Loucy (cell line): ENCODE measurements at regions not wholly inside any gene's neighbourhood (a gene's known extent, or its start where the extent isn't known, plus 50 kb on each side); places are given as distances from the start of the nearest gene placed in this dataset.

Source experiments
- H2AFZ ChIP-seq: fragments of 200-600 bp; sonication (generic); 2 replicates; pipeline ENCODE4 v1.6.0; 2016; ENCODE audit warnings: antibody characterized with exemption, mild to moderate bottlenecking, low read length, moderate library complexity
- H3F3A ChIP-seq: fragments of 200-600 bp; 2 replicates; pipeline ENCODE4 v1.6.0; 2016; ENCODE audit warnings: antibody characterized with exemption, low read depth, mild to moderate bottlenecking
- H3K27me3 ChIP-seq: fragments of 200-600 bp; sonication (generic); 2 replicates; pipeline ENCODE4 v1.6.1; 2014; ENCODE audit warnings: low read length, mild to moderate bottlenecking; ENCODE audit not compliant: insufficient read depth, poor library complexity, severe bottlenecking
- H3K36me3 ChIP-seq: fragments of 200-600 bp; sonication (generic); 2 replicates; pipeline ENCODE4 v1.6.1; 2016; ENCODE audit warnings: low read length; ENCODE audit not compliant: insufficient read depth
- H3K4me1 ChIP-seq: fragments of 200-600 bp; sonication (generic); 2 replicates; pipeline ENCODE4 v1.5.1; 2014; ENCODE audit warnings: low read length, mild to moderate bottlenecking; ENCODE audit not compliant: insufficient read depth, poor library complexity, severe bottlenecking
- H3K4me2 ChIP-seq: fragments of 200-600 bp; sonication (generic); 2 replicates; pipeline ENCODE4 v1.6.0; 2014; ENCODE audit warnings: antibody characterized with exemption, low read length, low read depth, mild to moderate bottlenecking; ENCODE audit not compliant: poor library complexity, severe bottlenecking
- H3K4me3 ChIP-seq: fragments of 200-600 bp; sonication (generic); 2 replicates; pipeline ENCODE4 v1.5.1; 2014; ENCODE audit warnings: low read length, mild to moderate bottlenecking, mixed read lengths; ENCODE audit not compliant: poor library complexity, severe bottlenecking
- H3K79me2 ChIP-seq: fragments of 200-600 bp; sonication (generic); 2 replicates; pipeline ENCODE4 v1.6.1; 2014; ENCODE audit warnings: low read length; ENCODE audit not compliant: insufficient read depth
- H3K9ac ChIP-seq: fragments of 200-600 bp; sonication (generic); 2 replicates; pipeline ENCODE4 v1.6.0; 2014; ENCODE audit warnings: mild to moderate bottlenecking, low read depth, low read length, moderate library complexity; ENCODE audit not compliant: poor library complexity, severe bottlenecking
- H3K9me2 ChIP-seq: fragments of 200-600 bp; sonication (generic); replicated peaks from 2 replicates; pipeline ENCODE4 v1.6.1; 2016; ENCODE audit warnings: low read depth, low read length, mixed read lengths
- H3K9me3 ChIP-seq: fragments of 200-600 bp; sonication (generic); 2 replicates; pipeline ENCODE4 v1.6.1; 2014; ENCODE audit warnings: mild to moderate bottlenecking, antibody characterized with exemption, low read length, low read depth; ENCODE audit not compliant: insufficient read depth
- H4K20me1 ChIP-seq: fragments of 200-600 bp; sonication (generic); 2 replicates; pipeline ENCODE4 v1.6.0; 2014; ENCODE audit warnings: antibody characterized with exemption, low read length, mild to moderate bottlenecking; ENCODE audit not compliant: insufficient read depth, poor library complexity, severe bottlenecking
- EZH2phosphoT487 ChIP-seq: fragments of 200-600 bp; IDR thresholded peaks from 2 replicates; pipeline ENCODE4 v1.6.1; 2018; ENCODE audit warnings: antibody characterized with exemption, mild to moderate bottlenecking, moderate library complexity, borderline replicate concordance
- TF ChIP-seq, protein P1 (sequence below): fragments of 200-600 bp; sonication (generic); conservative IDR thresholded peaks from 2 replicates; pipeline ENCODE4 v1.5.1; 2014; ENCODE audit warnings: mild to moderate bottlenecking, antibody characterized with exemption, low read length

GRCh38 chr2:120428748-120429147, 82.8 kb downstream of the INHBB start:
- Histone ChIP-seq H3K27me3 (no peaks in the 10 kb centered on the region), H3K9me2 (no peaks in the 10 kb centered on the region), H2AFZ (no peak overlapping the region), H3K9ac (no peak overlapping the region), H3K9me3 (no peaks in the 10 kb centered on the region), H4K20me1 (no peaks in the 10 kb centered on the region), H3K4me1 (no peaks in the 10 kb centered on the region), H3K4me3 (no peak overlapping the region), H3K36me3 (no peaks in the 10 kb centered on the region), H3F3A (no peaks in the 10 kb centered on the region), H3K4me2 (no peak overlapping the region), H3K79me2 (no peaks in the 10 kb centered on the region)
- no peak for TF ChIP-seq EZH2phosphoT487
- TF ChIP-seq, protein P1, sequence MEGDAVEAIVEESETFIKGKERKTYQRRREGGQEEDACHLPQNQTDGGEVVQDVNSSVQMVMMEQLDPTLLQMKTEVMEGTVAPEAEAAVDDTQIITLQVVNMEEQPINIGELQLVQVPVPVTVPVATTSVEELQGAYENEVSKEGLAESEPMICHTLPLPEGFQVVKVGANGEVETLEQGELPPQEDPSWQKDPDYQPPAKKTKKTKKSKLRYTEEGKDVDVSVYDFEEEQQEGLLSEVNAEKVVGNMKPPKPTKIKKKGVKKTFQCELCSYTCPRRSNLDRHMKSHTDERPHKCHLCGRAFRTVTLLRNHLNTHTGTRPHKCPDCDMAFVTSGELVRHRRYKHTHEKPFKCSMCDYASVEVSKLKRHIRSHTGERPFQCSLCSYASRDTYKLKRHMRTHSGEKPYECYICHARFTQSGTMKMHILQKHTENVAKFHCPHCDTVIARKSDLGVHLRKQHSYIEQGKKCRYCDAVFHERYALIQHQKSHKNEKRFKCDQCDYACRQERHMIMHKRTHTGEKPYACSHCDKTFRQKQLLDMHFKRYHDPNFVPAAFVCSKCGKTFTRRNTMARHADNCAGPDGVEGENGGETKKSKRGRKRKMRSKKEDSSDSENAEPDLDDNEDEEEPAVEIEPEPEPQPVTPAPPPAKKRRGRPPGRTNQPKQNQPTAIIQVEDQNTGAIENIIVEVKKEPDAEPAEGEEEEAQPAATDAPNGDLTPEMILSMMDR: no peak

DNA sequence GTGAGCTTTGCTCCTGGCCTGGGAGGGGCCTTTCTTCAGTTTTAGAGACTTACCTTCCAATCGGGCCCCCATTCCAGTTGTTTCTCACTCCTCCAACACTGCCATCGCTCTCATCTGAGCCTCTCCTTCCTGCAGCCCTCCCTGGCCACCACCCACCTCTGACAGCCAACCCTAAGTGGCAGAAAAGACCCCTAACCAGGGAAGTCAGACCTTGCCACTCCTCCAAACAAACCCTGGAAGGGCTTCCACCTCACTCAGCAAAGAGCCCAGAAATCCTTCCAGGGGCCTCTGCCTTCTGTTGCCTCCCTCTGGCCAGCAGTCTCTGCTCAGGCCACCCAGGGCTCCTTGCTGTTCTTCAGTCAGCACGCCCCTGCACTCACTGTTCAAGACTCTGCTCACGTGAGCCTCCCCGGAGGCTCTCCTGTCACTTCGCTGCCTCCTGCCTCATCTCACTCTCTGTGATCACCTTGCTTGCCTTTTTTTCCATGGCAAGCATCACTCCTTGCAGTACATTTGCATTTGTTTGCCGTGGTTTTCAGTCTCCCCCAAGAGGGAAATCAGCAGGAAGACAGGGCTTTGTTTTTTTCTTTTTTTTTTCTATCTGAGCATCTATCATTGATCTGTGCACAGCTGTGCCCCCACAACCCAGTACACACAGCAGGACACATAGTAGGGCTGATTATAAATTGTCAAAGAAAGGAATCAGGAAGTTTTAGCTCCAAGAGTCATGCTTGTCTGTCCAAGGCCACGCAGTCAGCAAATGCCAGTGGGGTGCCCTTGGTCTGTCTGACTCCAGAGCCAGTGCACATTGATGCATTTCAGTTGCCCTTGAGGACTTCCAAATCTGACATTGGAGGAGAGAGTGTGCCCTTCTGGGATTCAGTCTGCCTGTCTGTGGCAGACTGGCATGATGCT, 83.9 kb downstream of the INHBB start:
- H3K4me1 ChIP-seq: no peaks in the 10 kb centered on the region
- no peaks in the 10 kb centered on the region for H4K20me1 ChIP-seq
- H3F3A ChIP-seq: no peaks in the 10 kb centered on the region
- H2AFZ ChIP-seq: no peak overlapping the region
- H3K79me2 ChIP-seq: no peaks in the 10 kb centered on the region
- H3K9me2 ChIP-seq: no peaks in the 10 kb centered on the region
- no peak overlapping the region for H3K9ac ChIP-seq
- no peak overlapping the region for H3K4me3 ChIP-seq
- H3K27me3 ChIP-seq: no peaks in the 10 kb centered on the region
- no peaks in the 10 kb centered on the region for H3K36me3 ChIP-seq
- H3K9me3 ChIP-seq: no peaks in the 10 kb centered on the region
- TF ChIP-seq, protein P1: no peak
- no peak for TF ChIP-seq EZH2phosphoT487
- H3K4me2 ChIP-seq: no peak overlapping the region

GRCh38 chr2:120430501-120430830, 84.5 kb downstream of the INHBB start:
- Histone ChIP-seq H3K9ac (no peak overlapping the region), H4K20me1 (no peaks in the 10 kb centered on the region), H3K36me3 (no peaks in the 10 kb centered on the region), H3K27me3 (no peaks in the 10 kb centered on the region), H3K4me1 (no peaks in the 10 kb centered on the region), H3K9me2 (no peaks in the 10 kb centered on the region), H3K79me2 (no peaks in the 10 kb centered on the region), H3K4me2 (no peak overlapping the region), H2AFZ (no peak overlapping the region), H3K9me3 (no peaks in the 10 kb centered on the region), H3F3A (no peaks in the 10 kb centered on the region), H3K4me3 (no peak overlapping the region)
- no peak for TF ChIP-seq EZH2phosphoT487
- TF ChIP-seq, protein P1: no peak
